ENCODE measurements at regions not wholly inside any gene's neighbourhood (a gene's known extent, or its start where the extent isn't known, plus 50 kb on each side); places are given as distances from the start of the nearest gene placed in this dataset.

GRCh38 chr7:46131916-46132795, 211.1 kb upstream of the IGFBP3 start:
- ChIA-PET CTCF (no interaction called here), POLR2A (no interaction called here)
- Histone ChIP-seq H3K4me3 (ENCODE audit: control extremely low read depth in 1 of 5, extremely low read depth in 1 of 5, insufficient read depth in 1 of 5, low read depth in 2 of 5, low read length in 4 of 5) (no peak overlapping the region), H3K27ac (ENCODE audit: low read length in 2 of 2) (no peak overlapping the region), H3K36me3 (replicated peaks in 1 of 2; ENCODE audit: control extremely low read depth in 1 of 2, control insufficient read depth in 1 of 2, extremely low read depth in 1 of 2, insufficient read depth in 2 of 2, low read length in 1 of 2) (no peaks in the 10 kb centered on the region), H3K9me3 (ENCODE audit: control extremely low read depth in 1 of 3, control insufficient read depth in 2 of 3, insufficient read depth in 1 of 3, low read length in 2 of 3) (peaks cover 0 to 4% (median 0%) of the 10 kb centered on the region in 3 donors), H4K20me1 (ENCODE audit: control insufficient read depth, insufficient read depth, low read length, poor library complexity, severe bottlenecking) (no peaks in the 10 kb centered on the region), H3K4me1 (ENCODE audit: control insufficient read depth in 2 of 2, insufficient read depth in 2 of 2, low read length in 2 of 2) (no peaks in the 10 kb centered on the region), H3K9ac (ENCODE audit: low read length) (no peak overlapping the region), H3K27me3 (replicated peaks in 1 of 4; ENCODE audit: control extremely low read depth in 1 of 4, control insufficient read depth in 3 of 4, insufficient read depth in 4 of 4, low read length in 3 of 4) (no peaks in the 10 kb centered on the region), H3K4me2 (replicated peaks; ENCODE audit: low read depth, low read length, poor library complexity, severe bottlenecking) (no peak overlapping the region), H2AFZ (ENCODE audit: insufficient read depth, low read depth, low read length, poor library complexity, severe bottlenecking) (no peak overlapping the region), H3K79me2 (ENCODE audit: control insufficient read depth, insufficient read depth, low read length) (no peaks in the 10 kb centered on the region)
- no peak for DNase-seq
- Mint-ChIP-seq H3K4me3 (no peak overlapping the region), H3K27me3 (no peaks in the 10 kb centered on the region), H3K27ac (no peak overlapping the region), H3K4me1 (no peaks in the 10 kb centered on the region), H3K9me3 (ENCODE audit: insufficient read depth) (no peaks in the 10 kb centered on the region)
- 67% methylated on average over 7 of the region's 8 CpGs for WGBS (ENCODE audit: insufficient coverage)
- intact Hi-C loops (cut with micrococcal nuclease), result no loop called here
- no peak for ATAC-seq (ENCODE audit: low read depth)
- TF ChIP-seq EZH2 (IDR thresholded peaks at IDR 0.05; ENCODE audit: borderline replicate concordance, insufficient read depth, low read depth, low read length, poor library complexity, severe bottlenecking) (no peak), CTCF (IDR thresholded peaks at IDR 0.05) (no peak)

- no peaks in the 10 kb centered on the region for H4K20me1 ChIP-seq (ENCODE audit: control insufficient read depth, insufficient read depth, low read length, poor library complexity, severe bottlenecking)
- no peak overlapping the region for H3K27ac ChIP-seq (ENCODE audit: low read length in 2 of 2)
- Mint-ChIP-seq H3K9me3 (ENCODE audit: insufficient read depth) (no peaks in the 10 kb centered on the region), H3K4me3 (no peak overlapping the region), H3K27me3 (no peaks in the 10 kb centered on the region), H3K4me1 (no peaks in the 10 kb centered on the region), H3K27ac (no peak overlapping the region)
- H3K4me3 ChIP-seq (ENCODE audit: control extremely low read depth in 1 of 5, extremely low read depth in 1 of 5, insufficient read depth in 1 of 5, low read depth in 2 of 5, low read length in 4 of 5), result no peak overlapping the region
- no peak overlapping the region for H3K4me2 ChIP-seq (replicated peaks; ENCODE audit: low read depth, low read length, poor library complexity, severe bottlenecking)
- WGBS (ENCODE audit: insufficient coverage), result 25% methylated on average over 2 of the region's 4 CpGs
- no peaks in the 10 kb centered on the region for H3K27me3 ChIP-seq (replicated peaks in 1 of 4; ENCODE audit: control extremely low read depth in 1 of 4, control insufficient read depth in 3 of 4, insufficient read depth in 4 of 4, low read length in 3 of 4)
- H3K4me1 ChIP-seq (ENCODE audit: control insufficient read depth in 2 of 2, insufficient read depth in 2 of 2, low read length in 2 of 2), result no peaks in the 10 kb centered on the region
- ATAC-seq (ENCODE audit: low read depth), result no peak
- H3K79me2 ChIP-seq (ENCODE audit: control insufficient read depth, insufficient read depth, low read length), result no peaks in the 10 kb centered on the region
- intact Hi-C loops (cut with micrococcal nuclease), result no loop called here
- H2AFZ ChIP-seq (ENCODE audit: insufficient read depth, low read depth, low read length, poor library complexity, severe bottlenecking), result no peak overlapping the region
- TF ChIP-seq CTCF (IDR thresholded peaks at IDR 0.05), result no peak
- no peak for TF ChIP-seq EZH2 (IDR thresholded peaks at IDR 0.05; ENCODE audit: borderline replicate concordance, insufficient read depth, low read depth, low read length, poor library complexity, severe bottlenecking)
- POLR2A ChIA-PET, result no interaction called here
- H3K9me3 ChIP-seq (ENCODE audit: control extremely low read depth in 1 of 3, control insufficient read depth in 2 of 3, insufficient read depth in 1 of 3, low read length in 2 of 3), result peaks cover 0 to 4% (median 0%) of the 10 kb centered on the region in 3 donors
- H3K36me3 ChIP-seq (replicated peaks in 1 of 2; ENCODE audit: control extremely low read depth in 1 of 2, control insufficient read depth in 1 of 2, extremely low read depth in 1 of 2, insufficient read depth in 2 of 2, low read length in 1 of 2), result no peaks in the 10 kb centered on the region
- no peak for DNase-seq
- CTCF ChIA-PET, result no interaction called here
- H3K9ac ChIP-seq (ENCODE audit: low read length), result no peak overlapping the region
Observed at GRCh38 chr7:46129831-46130230, 208.8 kb upstream of the IGFBP3 start.
